ENCODE measurements at regions not wholly inside any gene's neighbourhood (a gene's known extent, or its start where the extent isn't known, plus 50 kb on each side); places are given as distances from the start of the nearest gene placed in this dataset.

DNA sequence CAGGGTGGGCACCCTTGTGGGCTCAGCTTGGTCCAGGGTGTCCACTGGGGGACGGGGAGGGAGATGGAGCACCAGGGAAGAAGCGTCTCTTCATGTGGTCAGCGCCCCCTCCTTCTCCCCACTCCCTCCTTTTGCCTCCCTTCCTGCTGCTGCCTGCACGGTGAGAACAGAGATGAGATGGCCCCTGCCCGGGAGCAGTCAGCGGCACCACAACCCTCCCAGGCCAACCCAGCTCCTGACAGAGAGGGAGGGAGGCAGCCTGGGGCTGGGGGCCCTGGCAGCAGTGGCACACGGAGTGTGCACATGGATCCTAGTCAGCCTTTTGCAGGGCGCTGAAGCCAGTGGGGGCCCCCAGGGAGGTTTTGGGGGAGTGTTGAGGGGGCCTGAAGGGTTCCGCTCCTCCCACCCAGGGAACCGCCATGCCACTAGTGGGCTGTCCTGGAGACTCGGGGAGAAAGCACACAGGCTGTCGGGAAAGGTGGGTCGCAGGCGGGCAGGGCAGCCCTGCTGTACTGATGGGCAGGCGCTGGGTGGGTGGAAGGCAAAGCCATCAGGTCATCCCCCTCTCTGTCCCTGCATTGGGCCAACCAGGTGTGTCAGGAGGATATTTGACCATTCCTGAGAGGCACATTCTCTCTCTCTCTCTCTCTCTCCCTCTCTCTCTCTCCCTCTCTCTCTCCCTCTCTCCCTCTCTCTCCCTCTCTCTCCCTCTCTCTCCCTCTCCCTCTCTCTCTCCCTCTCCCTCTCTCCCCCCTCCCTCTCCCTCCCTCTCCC is 94.3 kb upstream of the BHLHE23 start:
- no peak for DNase-seq (ENCODE audit: low spot score)

DNA sequence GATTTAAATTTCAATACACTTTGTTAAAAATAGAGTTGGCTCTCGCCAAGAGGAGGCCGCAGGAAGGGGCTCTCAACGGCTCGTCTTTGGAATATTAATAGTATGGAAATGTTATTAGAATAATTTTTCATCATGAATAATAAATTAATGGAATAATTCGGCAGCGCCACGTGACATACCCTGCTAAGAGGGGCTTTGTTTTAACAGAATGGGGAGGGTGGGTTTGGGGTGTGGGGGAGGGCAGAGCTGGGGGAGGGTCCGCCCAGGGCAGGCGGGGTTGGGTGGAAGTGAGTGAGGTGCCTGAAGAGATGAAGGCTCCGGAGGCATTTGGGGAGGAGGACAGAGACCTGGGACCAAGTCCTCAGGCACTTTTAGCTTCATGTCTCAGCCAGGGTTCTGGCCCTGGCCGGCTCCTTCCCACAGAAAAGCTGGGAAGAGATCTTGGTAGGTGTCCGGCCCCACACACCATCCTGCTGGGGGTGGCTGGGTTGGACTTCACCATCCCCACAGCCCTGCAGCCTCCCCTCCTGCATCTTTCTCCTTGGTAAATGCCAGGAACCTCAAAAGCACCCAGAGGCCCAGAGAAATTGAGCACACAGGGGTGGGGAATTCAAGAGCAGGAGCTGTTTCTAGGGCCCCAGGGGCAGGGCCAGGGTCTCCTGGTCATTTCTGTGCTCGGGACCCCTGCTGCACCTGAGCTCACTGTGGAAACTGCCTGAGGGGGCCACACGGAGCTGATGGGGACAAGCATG is 93.6 kb upstream of the BHLHE23 start:
- no peak for DNase-seq (ENCODE audit: low spot score)

DNA sequence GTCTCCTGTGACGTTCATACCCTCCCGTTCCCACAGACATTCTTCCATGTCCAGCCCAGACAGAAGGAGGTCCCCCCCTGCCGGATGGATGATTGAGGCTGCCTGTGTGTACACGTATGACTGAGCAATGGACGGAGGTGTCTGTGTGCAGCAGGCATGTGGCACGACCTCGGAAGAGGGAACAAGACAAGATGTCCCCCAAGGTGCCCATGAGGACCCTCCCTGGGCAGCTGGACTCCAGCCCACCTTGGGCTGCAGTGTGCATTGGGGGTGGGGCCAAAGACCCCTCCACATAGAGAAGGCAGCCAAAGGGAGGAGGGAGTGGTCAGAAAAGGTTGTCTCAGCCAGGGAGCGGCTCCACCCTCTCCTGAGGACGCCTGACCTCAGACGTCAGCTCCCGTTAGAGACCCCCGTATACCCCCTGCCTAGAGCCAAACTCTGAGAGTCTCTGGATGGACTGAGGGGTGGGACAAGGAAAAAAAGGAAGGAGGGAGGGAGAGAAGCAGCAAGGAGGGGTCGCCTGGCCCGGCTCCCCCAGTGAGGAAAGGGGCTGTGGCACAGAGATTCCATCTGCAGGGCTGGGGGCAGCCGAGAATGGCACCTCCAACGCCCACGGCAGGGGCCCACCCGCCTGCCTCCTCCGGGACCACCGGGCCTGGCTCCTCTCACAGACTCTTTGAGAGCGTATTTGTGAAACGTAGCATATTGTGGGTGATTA is 92.9 kb upstream of the BHLHE23 start:
- DNase-seq (ENCODE audit: low spot score), result no peak

DNA sequence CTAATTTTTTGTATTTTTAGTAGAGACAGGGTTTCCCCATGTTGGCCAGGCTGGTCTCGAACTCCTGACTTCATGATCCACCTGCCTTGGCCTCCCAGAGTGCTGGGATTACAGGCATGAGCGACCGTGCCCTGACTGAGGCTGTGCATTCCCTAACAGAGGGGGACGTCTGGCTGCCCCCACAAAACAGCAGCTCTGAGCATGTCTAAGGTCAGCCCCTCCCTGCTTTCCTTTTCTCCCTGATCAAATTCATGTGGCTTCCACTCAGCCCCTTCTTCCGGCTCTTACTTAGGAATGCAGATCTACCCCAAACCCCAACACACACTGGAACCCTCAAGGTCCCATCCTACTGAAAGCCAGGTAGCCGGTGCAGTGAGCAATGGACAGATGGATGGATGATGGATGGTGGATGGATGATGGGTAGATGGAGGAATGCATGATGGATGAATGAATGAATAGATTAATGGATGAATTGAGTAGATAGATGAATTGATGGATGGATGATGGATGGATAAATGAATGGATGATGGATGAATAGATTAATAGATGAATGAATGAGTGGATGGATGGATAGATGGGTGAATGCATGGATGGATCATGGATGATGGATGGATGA is 91.5 kb upstream of the BHLHE23 start:
- DNase-seq (ENCODE audit: low spot score), result no peak

DNA sequence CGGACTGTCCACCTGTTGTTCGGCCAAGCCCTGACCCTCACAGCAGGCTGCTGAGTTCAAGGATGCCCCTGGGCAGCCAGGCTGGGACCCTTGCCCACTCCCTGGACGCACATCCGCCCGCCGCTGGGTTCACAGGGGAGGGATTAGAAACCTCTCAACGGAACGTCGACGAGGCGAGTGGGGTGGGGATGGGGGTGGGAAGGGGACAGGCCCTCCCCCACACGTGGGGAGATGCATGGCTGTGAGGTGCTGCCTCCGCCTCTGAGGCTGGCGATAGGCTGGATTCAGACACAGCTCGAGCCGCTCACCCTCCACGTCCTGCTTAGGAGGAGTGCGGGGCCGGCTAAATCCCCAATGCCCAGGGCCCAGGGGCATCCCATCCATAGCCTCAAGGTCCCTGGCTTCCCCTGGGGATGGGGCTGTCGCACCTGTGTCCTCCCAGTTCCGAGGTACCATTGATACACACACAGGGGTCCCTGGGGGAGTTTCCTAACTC is 90.6 kb upstream of the BHLHE23 start:
- no peak for DNase-seq (ENCODE audit: low spot score)

DNA sequence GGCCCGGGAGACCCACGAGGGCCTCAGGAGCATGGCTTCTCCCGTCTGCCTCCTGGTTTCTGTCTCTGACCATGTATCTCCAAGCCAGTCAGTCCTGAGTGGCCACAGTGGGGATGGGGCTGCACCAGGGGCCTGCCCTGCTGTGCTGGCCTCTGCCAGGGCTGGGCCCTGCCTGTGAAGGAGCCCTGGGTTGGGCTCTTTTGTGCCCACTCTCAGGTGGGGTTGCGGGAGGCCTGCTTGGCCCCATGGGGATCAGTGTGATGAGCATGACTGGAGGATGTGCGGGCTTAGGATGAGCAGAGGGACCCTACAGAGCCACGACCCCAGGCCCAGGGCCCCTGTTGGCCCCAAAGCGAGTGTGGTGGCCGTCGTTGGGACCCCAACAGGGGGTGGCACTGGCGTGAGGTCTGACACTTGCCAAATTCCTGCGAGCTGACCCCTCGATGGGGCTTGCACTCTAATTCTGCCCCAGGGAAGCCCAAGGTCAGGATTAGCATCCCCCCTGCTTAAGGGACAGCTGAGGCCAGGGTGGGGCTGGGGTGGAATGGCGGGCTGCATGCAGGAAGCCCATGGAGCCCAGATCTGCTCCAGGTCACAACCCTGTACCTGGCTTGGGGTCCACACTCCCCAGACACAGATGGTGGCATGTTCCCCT is 90.0 kb upstream of the BHLHE23 start:
- no peak for DNase-seq (ENCODE audit: low spot score)

DNA sequence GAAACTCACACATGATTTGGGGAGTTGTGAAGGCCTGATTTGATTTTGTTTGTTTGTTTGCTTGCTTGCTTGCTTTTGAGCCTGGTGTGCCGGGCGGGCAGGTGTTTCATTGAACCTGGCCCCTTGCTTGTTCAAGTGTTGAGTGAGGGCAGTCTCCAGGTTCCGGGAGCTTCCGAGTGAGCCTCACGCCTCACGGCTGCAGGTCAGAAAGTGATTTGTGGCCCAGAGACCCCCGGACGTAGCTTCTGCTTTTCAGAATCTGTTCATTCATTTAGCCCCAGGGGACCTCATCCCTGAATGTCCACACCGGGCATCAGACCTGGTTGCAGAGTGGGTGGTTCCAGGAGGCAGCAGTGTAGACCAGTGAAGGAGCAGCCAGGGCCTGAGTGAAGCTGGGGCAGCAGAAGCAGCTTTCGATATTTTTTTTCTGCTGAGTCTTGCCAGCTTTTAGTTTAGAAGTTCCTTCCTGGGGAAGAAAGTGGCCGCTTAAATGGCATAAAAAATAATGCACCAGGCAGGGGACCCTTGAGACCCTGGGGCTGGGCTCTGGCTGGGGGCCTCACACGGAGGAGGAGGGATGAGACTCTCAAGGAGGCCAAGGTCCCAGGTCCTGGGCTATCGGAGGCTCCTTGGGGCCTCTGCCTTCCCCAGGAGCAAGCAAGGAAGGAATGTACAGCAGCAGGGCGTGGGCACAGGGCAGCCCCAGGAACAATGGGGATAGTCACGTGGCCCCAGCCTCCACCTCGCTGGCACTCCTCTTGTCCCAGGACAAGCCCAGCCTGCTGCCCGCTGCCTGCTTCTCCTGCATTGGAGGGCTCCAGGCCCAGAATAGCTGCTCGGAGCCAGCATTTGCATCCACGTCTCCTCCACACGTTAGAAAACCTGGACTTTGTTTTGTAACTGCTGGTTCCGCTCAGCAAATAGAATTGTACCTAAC is 89.2 kb upstream of the BHLHE23 start:
- DNase-seq (ENCODE audit: low spot score), result no peak

DNA sequence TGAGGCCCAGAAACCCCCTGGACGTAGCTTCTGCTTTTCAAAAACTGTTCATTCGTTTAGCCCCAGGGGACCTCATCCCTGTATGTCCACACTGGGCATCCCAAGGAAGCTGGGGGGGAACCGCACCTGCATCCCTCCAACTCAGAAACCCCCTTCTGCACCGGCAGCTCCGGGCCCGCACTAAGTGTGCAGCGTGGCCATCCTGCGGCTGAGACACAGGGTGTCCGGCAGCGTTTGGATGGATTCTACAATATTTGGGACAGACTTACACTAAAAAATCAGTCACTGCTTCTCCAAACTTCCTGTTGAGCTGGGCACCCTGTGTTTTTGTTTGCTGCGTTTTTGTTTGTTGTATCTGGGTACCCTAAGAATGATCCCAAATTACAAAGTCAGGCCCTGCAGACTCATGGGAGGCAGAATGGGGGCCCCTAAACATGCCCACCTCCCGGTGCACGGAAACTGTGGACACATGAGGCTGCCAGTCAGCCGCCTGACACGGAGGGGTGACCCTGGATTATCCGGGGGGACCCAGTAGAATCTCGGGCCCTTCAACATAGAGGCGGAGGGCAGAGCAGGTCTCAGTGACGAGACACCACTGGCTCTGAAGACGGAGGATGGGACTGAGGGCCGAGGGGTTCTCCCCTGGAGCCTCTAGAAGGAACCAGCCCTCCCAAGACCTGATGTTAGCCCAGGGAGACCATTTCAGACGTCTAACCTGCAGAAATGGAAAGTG is 88.2 kb upstream of the BHLHE23 start:
- no peak for DNase-seq (ENCODE audit: low spot score)

DNA sequence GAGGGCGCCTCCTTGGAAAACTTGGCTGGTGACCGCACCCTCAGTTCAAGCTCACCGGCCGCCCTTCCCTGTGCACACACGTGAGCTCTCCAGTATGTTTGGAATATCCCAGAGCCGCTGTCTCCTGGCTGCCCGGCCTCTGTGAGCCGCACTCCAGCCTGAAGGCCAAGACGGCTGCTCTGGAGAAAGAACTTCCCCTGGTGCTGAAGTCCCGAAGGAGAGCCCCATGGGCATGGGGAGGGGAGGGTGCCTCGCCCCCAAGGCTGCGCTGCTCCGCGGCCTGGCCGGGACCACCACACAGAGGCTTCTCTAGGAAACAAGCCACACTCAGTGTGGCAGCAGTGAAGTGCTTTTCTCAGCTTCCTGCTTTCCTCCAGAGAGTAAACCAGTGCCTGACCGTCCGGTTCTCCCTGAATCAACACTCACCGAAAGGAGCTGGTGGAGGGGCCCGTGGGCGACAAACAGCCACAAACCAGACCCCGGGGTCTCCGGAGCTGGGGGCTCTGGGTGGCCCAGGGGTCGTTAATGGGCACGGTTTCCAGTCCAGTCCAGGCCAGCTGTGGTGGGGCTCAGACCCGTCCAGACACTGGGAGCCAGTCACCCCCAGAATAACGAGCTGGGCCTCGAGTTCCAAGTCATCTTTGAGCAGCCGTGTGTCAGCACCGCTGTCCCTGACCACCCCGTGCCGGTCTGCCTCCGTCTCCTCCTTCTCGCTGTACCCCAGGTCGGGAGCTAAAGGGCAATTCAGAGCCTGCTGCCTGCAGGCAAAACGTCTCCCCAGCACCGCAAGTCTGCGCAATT is 87.4 kb upstream of the BHLHE23 start:
- no peak for DNase-seq (ENCODE audit: low spot score)

DNA sequence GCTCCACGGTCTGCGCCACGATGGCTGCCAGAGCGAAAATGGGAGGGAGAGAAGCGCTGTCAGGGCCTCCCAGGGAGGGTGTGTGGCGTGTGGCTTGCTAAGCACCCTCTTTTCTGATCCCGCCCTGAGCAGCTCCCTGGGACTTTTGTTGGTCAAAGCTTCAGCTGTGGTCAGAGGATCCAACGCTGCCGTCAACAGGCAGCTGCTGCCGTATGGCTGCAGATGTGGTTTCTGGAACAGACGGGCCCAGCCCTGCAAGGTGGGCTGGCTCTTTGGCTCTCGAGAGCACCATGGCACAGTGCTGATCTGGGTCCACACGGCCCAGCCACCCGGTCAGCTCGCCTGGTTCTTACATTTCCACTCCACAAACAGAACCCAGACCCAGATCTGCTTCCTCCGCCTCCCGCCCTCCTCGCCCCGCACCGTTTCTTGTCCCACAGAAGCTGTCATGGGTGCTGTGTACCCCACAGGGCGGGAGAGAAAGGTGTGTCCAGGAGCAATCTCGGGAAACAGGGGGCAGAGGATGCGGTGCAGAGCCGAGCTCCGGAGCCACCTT is 86.0 kb upstream of the BHLHE23 start:
- no peak for DNase-seq (ENCODE audit: low spot score)

DNA sequence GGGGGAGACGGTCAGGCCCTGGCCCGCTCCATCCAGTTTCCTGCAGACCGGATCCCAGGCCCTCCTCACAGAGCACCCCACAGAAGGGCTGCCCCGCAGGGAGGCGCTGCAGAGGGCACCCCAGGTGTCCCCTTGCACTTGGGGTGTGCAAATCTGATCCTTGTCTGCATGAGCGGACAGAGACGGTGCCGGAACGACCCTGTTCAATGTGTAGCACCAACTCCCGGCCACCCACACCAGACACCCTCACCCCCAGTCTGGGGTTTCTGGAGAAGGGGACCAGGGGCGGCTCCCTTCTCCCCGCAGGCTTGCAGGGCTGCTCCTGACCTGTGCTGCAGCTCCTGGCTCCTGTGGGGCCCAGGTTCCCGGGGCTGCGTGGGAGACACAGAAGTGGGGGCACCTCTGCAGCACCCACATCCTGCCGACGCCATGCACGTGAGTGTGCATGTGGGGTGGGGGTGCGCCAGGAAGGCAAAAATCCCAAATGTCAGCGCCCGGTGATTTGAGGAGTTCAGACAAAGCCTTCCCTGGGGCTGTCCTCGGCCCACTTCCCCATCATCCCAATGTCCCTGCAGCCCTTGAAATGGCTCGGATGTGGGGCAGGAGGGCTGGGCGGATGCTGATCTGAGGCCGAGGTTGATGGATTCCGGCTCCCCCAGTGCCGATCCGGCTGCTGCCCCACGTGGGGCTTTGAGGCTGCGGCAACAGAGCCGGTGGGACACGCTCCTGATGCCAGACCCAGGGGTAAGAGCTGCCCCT is 85.3 kb upstream of the BHLHE23 start:
- DNase-seq (ENCODE audit: low spot score), result no peak

DNA sequence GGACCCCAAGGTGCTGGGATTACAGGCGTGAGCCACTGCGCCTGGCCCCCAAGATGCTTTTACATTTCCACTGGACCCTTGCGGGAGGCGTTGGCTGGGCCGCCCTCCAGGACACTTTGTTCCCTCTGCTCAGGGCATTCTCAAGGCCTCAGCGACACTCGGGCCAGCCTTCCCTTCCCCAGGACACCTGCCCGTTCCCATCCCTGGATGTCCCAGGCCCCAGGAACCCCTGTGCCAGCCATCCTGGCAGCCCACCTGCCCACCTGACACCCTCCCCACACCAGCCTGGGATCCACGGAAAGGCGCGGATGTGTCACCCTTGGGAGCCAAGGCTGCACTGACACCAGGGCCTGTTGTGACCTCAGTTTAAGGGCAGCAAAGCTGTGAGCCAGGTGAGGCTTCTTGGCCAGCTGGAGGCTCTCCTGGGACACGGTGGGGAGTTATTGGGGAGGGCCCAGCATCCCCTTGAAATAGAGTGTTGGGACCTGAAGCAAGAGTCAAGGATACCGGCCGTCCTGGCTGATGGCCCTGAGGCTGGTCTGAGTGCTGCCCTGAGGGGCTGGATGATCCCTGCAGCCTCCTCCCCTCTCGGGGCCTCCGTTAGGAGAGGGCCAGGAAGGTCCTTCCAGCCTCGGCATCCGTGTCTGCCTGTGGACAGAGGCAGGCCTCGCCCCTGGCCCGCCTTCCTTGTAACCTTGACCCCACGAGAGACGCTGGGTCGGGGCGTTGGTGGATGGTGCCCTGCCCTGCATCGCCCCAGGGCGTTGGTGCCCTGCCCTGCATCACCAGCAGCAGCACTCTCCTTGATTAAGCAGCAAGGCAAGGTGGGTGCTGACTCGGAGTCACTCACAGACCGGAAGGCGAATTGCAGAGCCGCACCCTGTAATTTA is 84.2 kb upstream of the BHLHE23 start:
- DNase-seq (ENCODE audit: low spot score), result no peak

DNA sequence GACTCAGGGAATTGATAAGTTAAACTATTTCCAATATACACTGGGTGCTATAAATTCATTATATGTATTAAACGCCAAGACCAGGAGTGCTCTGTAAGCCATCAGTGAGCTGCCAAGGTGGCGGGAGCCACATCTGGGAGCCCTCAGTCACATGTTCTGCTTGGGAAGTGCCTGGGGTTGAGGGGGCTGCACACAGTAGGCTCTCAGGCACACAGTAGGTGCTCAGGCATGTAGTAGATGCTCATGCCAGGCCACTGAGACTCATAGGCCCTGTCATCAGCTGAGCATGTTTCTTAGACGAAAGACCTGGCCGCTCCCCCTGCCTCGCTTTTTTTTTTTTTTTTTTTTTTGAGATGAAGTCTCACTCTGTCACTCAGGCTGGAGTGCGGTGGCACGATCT is 83.3 kb upstream of the BHLHE23 start:
- no peak for DNase-seq (ENCODE audit: low spot score)

DNA sequence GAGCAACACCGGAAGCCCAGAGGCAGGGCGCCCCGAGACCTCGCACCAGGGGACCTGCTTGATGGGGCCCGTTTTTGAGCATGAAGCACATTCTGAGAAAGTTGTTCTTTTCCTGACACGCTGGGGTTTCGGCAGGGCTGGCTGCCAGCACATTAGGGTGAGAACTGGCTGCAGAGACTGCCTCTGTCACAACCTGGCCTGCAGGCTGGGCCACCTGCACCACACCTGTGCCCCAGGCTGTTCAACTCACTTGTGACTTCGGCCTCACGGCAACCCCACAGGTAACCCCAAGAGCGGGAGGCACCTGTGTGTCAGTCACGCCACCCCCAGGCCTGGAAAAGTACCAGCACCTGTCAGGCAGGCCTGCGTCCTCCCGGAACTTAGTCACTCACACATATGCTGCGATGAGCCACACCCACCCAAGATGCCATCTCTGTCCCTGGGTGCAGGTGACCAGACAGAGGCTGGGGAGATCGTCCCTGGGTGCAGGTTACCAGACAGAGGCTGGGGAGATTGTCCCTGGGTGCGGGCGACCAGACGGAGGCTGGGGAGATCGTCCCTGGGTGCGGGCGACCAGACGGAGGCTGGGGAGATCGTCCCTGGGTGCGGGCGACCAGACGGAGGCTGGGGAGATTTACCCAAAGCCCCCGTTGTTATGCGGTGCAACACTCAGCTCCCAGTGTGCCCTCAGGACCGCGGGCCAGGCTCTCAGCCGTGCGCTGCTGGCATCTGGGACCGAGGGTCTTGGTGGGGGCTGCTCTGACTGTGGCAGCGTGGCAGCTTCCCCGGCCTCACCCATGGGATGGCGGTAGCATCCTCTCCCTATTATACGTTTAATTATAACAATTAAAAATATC is 82.5 kb upstream of the BHLHE23 start:
- DNase-seq (ENCODE audit: low spot score), result no peak

DNA sequence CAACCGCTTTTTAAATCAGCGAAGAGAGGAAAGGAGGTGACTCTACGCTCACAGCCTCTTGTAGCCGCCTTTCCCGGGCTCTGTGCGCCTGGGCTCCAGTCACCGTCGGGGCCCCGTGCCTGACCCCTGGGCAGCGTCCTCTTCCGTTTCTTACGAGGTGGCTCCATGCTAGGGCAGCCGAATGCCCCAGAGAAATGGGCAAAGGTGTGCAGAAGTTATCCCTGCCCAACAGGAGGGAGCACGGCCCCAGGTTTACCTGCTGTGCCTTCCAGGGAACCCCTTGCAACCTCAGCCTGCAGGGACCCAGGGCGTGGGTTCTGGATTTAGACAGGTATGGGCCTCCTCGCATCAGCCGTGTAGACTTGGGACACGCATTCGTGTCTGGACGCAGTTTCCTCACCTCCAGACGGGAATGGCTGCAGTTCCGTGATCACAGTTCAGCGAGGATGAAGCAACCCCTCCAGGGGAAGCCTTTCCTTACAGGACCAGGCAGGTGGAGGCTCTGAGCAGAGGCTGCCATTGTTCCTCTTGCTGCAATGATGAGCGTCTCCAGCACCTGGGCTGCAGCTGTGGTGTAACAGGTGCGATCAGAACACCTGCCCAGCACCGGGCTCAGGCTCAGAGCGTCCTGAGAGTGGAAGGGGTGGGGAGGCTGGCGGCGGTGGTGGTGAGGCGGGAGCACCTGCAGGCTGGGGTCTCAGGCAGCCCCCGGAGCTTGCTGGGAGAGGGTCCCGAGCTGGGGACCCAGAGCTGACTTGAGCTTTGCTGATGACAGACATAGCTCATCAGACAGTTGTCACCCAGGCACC is 81.3 kb upstream of the BHLHE23 start:
- DNase-seq (ENCODE audit: low spot score), result no peak
